SU-DHL-6 (cell line): ENCODE measurements at regions not wholly inside any gene's neighbourhood (a gene's known extent, or its start where the extent isn't known, plus 50 kb on each side); places are given as distances from the start of the nearest gene placed in this dataset.
"Not testable (repeated sequence)": the region's sequence is repeated elsewhere in the genome, so short reads cannot be mapped to it uniquely, and the experiment has no call there.

ENCODE experiments used
- H2AFZ ChIP-seq: fragments of 200-600 bp; sonication (generic); 2 replicates; pipeline ENCODE4 v1.6.1; 2014; ENCODE audit warnings: low read depth, mild to moderate bottlenecking, moderate library complexity, mixed read lengths, antibody characterized with exemption, low read length; ENCODE audit not compliant: severe bottlenecking
- H3F3A ChIP-seq: fragments of 200-600 bp; shearing (Covaris generic); 2 replicates; pipeline ENCODE4 v1.6.0; 2016; ENCODE audit warnings: antibody characterized with exemption, mild to moderate bottlenecking; ENCODE audit not compliant: insufficient read depth
- H3K27ac ChIP-seq: fragments of 200-600 bp; sonication (generic); 2 replicates; pipeline ENCODE4 v1.5.1; 2016; ENCODE audit warnings: low read depth, mild to moderate bottlenecking, low read length, moderate library complexity, mixed read lengths
- H3K27me3 ChIP-seq: fragments of 200-600 bp; sonication (generic), shearing (Covaris generic); 2 replicates; pipeline ENCODE4 v1.6.0; 2014; ENCODE audit warnings: mild to moderate bottlenecking, low read length
- H3K36me3 ChIP-seq: fragments of 200-600 bp; sonication (generic); 2 replicates; pipeline ENCODE4 v1.6.1; 2014; ENCODE audit warnings: mild to moderate bottlenecking, low read length, mixed read lengths
- H3K4me2 ChIP-seq: fragments of 300-600, 200-600 bp; shearing (Covaris generic), sonication (generic); 2 replicates; pipeline ENCODE4 v1.6.0; 2014; ENCODE audit warnings: low read length, low read depth, mild to moderate bottlenecking; ENCODE audit not compliant: poor library complexity, severe bottlenecking
- H3K4me3 ChIP-seq: fragments of 200-600 bp; sonication (generic); 2 replicates; pipeline ENCODE4 v1.5.1; 2014; ENCODE audit warnings: antibody characterized with exemption, low read length, mild to moderate bottlenecking, mixed read lengths; ENCODE audit not compliant: insufficient read depth, poor library complexity, severe bottlenecking
- H3K79me2 ChIP-seq: fragments of 200-600 bp; sonication (generic); 2 replicates; pipeline ENCODE4 v1.6.1; 2014; ENCODE audit warnings: mild to moderate bottlenecking, low read length, moderate library complexity; ENCODE audit not compliant: insufficient read depth
- H3K9ac ChIP-seq: fragments of 200-600 bp; sonication (generic); 2 replicates; pipeline ENCODE4 v1.7.0; 2014; ENCODE audit warnings: mild to moderate bottlenecking, low read length
- H3K9me2 ChIP-seq: fragments of 200-600 bp; sonication (generic); replicated peaks from 2 replicates; pipeline ENCODE4 v1.6.1; 2014; ENCODE audit warnings: low read length; ENCODE audit not compliant: insufficient read depth
- H3K9me3 ChIP-seq: fragments of 200-600 bp; sonication (generic); 2 replicates; pipeline ENCODE4 v1.6.1; 2014; ENCODE audit warnings: low read length, mixed read lengths; ENCODE audit not compliant: insufficient read depth
- H4K20me1 ChIP-seq: fragments of 200-600 bp; sonication (generic); 2 replicates; pipeline ENCODE4 v1.6.1; 2014; ENCODE audit warnings: low read depth, mild to moderate bottlenecking, antibody characterized with exemption, low read length, moderate library complexity, mixed read lengths
- CTCF ChIP-seq: fragments of 200-600 bp; sonication (generic); IDR thresholded peaks from one replicate; pipeline ENCODE4 v1.5.1; 2017; ENCODE audit warnings: antibody characterized with exemption, mild to moderate bottlenecking, low read length, moderate library complexity; ENCODE audit not compliant: insufficient read depth, poor library complexity, severe bottlenecking
- EZH2phosphoT487 ChIP-seq: fragments of 200-600 bp; sonication (generic), shearing (Covaris generic); conservative IDR thresholded peaks from 2 replicates; pipeline ENCODE4 v1.6.1; 2018; ENCODE audit warnings: mild to moderate bottlenecking, antibody characterized with exemption, low read length, moderate library complexity, mixed read lengths

- Histone ChIP-seq H3K9me2 (no peaks in the 10 kb centered on the region), H3F3A (no peaks in the 10 kb centered on the region), H3K4me3 (no peak overlapping the region), H3K79me2 (no peaks in the 10 kb centered on the region), H4K20me1 (no peaks in the 10 kb centered on the region), H3K27ac (no peak overlapping the region), H2AFZ (no peak overlapping the region), H3K27me3 (no peaks in the 10 kb centered on the region), H3K36me3 (no peaks in the 10 kb centered on the region), H3K4me2 (no peak overlapping the region), H3K9ac (no peak overlapping the region), H3K9me3 (no peaks in the 10 kb centered on the region)
- TF ChIP-seq CTCF = no peak
- TF ChIP-seq EZH2phosphoT487 = no peak
Observed at GRCh38 chr4:170167678-170168077, 77.9 kb upstream of the AADAT start.

GRCh38 chr4:170166193-170166592 lies 76.4 kb upstream of the AADAT start:
- not testable (repeated sequence) for H2AFZ ChIP-seq, H3K27ac ChIP-seq, H3K9ac ChIP-seq, H3K4me3 ChIP-seq, H3K9me2 ChIP-seq, H3K79me2 ChIP-seq, H3K9me3 ChIP-seq, H3K27me3 ChIP-seq, H4K20me1 ChIP-seq, H3F3A ChIP-seq, H3K36me3 ChIP-seq, H3K4me2 ChIP-seq

GRCh38 chr4:170162416-170162815 lies 72.7 kb upstream of the AADAT start:
- TF ChIP-seq CTCF (no peak), EZH2phosphoT487 (no peak)
- no peaks in the 10 kb centered on the region for H3F3A ChIP-seq
- H2AFZ ChIP-seq = no peak overlapping the region
- H3K79me2 ChIP-seq = no peaks in the 10 kb centered on the region
- no peak overlapping the region for H3K9ac ChIP-seq
- no peaks in the 10 kb centered on the region for H3K27me3 ChIP-seq
- no peaks in the 10 kb centered on the region for H4K20me1 ChIP-seq
- no peaks in the 10 kb centered on the region for H3K9me3 ChIP-seq
- H3K27ac ChIP-seq = no peak overlapping the region
- H3K4me2 ChIP-seq = no peak overlapping the region
- H3K9me2 ChIP-seq = no peaks in the 10 kb centered on the region
- H3K36me3 ChIP-seq = no peaks in the 10 kb centered on the region
- no peak overlapping the region for H3K4me3 ChIP-seq

- H3K9ac ChIP-seq = no peak overlapping the region
- no peak overlapping the region for H3K27ac ChIP-seq
- H3K27me3 ChIP-seq = no peaks in the 10 kb centered on the region
- no peak overlapping the region for H3K4me2 ChIP-seq
- no peak overlapping the region for H3K4me3 ChIP-seq
- H4K20me1 ChIP-seq = no peaks in the 10 kb centered on the region
- no peaks in the 10 kb centered on the region for H3K9me3 ChIP-seq
- H3K79me2 ChIP-seq = no peaks in the 10 kb centered on the region
- H2AFZ ChIP-seq = no peak overlapping the region
- H3K36me3 ChIP-seq = no peaks in the 10 kb centered on the region
- no peak for TF ChIP-seq EZH2phosphoT487
- TF ChIP-seq CTCF = no peak
- H3F3A ChIP-seq = no peaks in the 10 kb centered on the region
- no peaks in the 10 kb centered on the region for H3K9me2 ChIP-seq
Observed at GRCh38 chr4:170157670-170158069, 67.9 kb upstream of the AADAT start.
